BJ (cell line): ENCODE measurements at regions not wholly inside any gene's neighbourhood (a gene's known extent, or its start where the extent isn't known, plus 50 kb on each side); places are given as distances from the start of the nearest gene placed in this dataset.

Source experiments
- CTCF ChIA-PET: fragments of 350-600 bp; formaldehyde crosslinking; extraction: SDS; loops from one replicate; lab custom pipeline; 2021; ENCODE audit warnings: antibody characterized with exemption, inconsistent platforms; lab: Yijun Ruan, JAX
- POLR2A ChIA-PET: fragments of 300-600 bp; sonication (Branson Sonifier 250); formaldehyde crosslinking; extraction: SDS; loops from one replicate; lab custom pipeline; 2021; ENCODE audit warnings: antibody characterized with exemption; lab: Charles Lee
- DNase-seq: peaks from one replicate; pipeline ENCODE4 v3.0.0-alpha.2; 2011; ENCODE audit warnings: low read depth
- H3K27me3 ChIP-seq: 2 replicates; pipeline ENCODE4 v1.6.0; 2011; ENCODE audit warnings: low read length; ENCODE audit not compliant: control insufficient read depth, insufficient read depth
- H3K36me3 ChIP-seq: 2 replicates; pipeline ENCODE4 v1.5.1; 2011; ENCODE audit warnings: low read length; ENCODE audit not compliant: control insufficient read depth, insufficient read depth
- H3K4me3 ChIP-seq: 2 replicates; pipeline ENCODE4 v1.5.1; 2011; ENCODE audit warnings: low read depth, mild to moderate bottlenecking, control low read depth, low read length
- TF ChIP-seq, protein P1 (sequence below): IDR thresholded peaks from 2 replicates; pipeline ENCODE4 v1.5.1; 2011; ENCODE audit warnings: low read depth, mild to moderate bottlenecking, control low read depth, inconsistent platforms, low read length, moderate library complexity; ENCODE audit not compliant: insufficient read depth

GRCh38 chrX:145178268-145178667, 69.0 kb upstream of the SPANXN1 start:
- no peak for DNase-seq
- Histone ChIP-seq H3K27me3 (no peaks in the 10 kb centered on the region), H3K36me3 (no peaks in the 10 kb centered on the region), H3K4me3 (no peak overlapping the region)
- POLR2A ChIA-PET: no interaction called here
- TF ChIP-seq, protein P1, sequence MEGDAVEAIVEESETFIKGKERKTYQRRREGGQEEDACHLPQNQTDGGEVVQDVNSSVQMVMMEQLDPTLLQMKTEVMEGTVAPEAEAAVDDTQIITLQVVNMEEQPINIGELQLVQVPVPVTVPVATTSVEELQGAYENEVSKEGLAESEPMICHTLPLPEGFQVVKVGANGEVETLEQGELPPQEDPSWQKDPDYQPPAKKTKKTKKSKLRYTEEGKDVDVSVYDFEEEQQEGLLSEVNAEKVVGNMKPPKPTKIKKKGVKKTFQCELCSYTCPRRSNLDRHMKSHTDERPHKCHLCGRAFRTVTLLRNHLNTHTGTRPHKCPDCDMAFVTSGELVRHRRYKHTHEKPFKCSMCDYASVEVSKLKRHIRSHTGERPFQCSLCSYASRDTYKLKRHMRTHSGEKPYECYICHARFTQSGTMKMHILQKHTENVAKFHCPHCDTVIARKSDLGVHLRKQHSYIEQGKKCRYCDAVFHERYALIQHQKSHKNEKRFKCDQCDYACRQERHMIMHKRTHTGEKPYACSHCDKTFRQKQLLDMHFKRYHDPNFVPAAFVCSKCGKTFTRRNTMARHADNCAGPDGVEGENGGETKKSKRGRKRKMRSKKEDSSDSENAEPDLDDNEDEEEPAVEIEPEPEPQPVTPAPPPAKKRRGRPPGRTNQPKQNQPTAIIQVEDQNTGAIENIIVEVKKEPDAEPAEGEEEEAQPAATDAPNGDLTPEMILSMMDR: no peak
- CTCF ChIA-PET: no interaction called here

- ChIA-PET POLR2A (no interaction called here), CTCF (no interaction called here)
- DNase-seq: no peak
- Histone ChIP-seq H3K4me3 (no peak overlapping the region), H3K27me3 (no peaks in the 10 kb centered on the region), H3K36me3 (no peaks in the 10 kb centered on the region)
- TF ChIP-seq, protein P1: 0 out of 2 replicates have a peak, but pooled peaks have one; percentile 4
Measured at GRCh38 chrX:145190801-145191389, 56.4 kb upstream of the SPANXN1 start.
